CD4-positive, alpha-beta T cell treated with Interleukin-21 for 1 hour (primary cell): ENCODE measurements at regions not wholly inside any gene's neighbourhood (a gene's known extent, or its start where the extent isn't known, plus 50 kb on each side); places are given as distances from the start of the nearest gene placed in this dataset.

Experiments used
- DNase-seq: peaks from one replicate; pipeline ENCODE4 v3.0.0-alpha.2; 2020

DNA sequence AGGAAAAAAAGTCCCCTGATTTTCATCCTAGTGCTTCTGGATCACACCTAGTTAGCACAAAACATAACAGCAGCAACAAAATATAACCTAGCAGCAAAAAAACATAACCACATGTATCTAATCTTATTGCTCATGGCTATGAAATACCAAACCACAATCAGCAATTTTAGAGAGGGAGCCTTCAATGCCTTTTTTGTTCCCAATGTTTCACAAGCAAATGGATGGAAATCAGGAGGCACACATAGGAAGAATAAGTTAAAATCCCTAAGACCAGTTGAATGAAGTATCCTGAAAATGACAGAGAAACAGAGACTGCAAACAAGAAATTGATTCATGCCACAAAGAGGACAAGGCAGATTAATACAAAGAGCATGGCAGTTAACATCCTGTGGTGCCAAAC, 361.6 kb downstream of the GPM6A start:
- DNase-seq, result no peak

DNA sequence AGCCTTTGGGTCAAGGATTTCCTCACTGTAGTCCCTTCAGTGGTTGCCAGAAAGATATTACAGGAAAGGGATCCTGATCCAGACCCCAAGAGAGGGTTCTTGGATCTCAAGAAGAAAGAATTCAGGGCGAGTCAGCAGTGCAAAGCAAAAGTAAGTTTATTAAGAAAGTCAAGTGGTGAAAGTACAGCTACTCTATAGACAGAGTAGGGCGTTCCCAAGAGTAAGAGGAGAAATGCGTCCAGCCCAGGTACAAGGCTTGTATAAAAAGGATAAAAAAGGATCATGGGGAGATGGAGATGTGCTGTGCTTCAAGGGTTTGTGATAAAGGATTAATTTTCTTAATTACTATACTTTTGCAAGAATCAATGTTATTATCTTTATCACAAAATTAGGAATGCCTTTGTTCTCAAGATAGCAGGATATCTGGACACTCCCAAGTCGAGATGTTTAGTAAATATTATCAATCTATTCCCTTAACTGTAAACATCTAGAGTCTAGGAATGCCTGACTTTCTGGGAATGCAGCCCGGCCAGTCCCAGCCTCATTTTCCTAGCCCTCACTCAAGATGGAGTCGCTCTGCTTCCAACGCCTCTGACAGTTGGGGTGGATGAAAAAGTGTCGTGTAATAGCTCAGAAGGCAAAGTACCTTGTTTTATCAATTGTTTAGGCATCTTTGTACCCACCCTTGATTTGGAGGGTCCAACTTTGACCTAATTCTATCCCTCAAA, 360.7 kb downstream of the GPM6A start:
- no peak for DNase-seq

DNA sequence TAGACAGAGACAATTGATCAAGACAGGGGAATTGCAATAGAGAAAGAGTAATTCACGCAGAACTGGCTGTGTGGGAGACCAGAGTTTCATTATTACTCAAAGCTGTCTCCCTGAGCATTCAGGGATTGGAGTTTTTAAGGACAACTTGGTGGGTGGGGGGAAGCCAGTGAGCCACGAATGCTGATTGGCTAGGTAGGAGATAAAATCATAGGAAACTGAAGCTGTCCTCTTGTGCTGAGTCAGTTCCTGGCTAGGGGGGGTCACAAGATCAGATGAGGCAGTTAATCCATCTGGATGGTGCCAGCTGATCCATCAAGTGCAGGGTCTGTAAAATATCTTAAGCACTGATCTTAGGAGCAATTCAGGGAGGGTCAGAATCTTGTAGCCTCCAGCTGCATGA, 358.6 kb downstream of the GPM6A start:
- DNase-seq, result no peak

DNA sequence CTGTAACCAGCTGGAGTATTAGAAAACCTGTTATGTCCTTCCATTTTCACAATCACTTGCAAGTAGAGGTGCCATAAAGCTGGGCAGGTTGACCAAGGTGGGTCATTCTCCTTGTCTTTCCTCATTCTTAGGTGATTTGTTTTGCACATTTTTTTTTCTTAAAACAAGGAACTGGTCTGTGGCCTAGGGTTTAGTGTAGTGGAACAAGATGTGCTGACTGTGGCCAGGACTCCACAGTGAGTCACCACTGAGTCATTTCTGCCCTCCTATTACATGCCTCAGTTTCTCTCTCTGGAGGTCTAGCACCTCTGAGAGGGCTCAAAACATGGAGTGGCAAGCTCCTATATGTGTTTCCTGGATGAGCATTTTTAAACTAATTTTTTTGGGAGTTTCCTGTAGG, 355.9 kb downstream of the GPM6A start:
- DNase-seq, result no peak

DNA sequence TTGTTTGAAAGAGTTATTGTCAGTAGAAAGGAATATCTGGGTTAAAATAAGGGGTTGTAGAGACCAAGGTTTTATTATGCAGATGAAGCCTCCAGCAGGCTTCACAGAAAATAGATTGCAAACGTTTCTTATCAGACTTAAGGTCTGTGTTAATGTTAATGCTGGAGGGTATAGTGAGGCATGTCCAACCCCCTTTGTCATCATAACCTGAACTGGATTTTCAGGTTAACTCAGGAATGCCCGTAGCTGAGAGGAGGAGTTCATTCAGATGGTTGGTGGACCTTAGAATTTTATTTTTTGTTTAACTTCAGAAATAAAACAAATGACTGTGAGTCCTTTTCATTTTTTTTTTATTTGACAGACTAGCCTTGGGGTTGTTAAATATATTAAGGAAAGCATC, 354.1 kb downstream of the GPM6A start:
- no peak for DNase-seq

DNA sequence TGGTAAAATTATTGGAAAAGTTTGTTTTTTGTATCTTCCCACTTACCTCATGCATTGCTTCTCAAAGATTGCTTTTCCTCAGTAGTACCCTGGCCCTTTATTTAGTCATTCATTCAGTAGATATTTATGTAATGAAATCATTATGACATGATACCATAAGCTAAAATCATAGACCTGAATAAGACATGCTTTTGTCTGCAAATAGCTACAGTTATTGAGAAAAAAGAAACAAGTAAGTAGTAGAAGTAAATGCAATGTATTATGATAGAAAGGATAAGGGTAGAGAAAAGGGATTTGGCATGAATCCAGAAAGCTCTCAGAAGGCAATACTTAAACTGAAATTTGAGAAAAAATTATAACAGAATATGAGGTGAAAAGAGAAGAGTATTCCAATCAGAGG, 352.5 kb downstream of the GPM6A start:
- no peak for DNase-seq

DNA sequence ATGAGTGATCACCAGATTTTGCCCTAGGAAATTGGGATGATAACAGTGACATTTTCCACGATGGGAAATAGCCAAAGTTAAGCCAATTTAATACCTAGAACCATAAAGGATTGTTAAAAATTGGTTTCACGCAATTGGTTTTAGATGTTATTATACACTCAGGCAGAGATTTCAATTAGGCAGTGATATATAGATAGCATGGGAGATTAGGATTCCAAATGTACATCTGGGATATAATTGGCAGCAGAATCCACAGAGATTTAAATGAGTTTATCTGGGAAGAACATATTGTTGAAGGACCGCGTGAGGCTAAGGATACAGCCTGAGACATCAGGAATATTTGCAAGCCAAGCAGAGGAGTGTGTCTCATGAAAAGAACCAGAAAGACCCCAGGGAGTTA, 351.6 kb downstream of the GPM6A start:
- no peak for DNase-seq

DNA sequence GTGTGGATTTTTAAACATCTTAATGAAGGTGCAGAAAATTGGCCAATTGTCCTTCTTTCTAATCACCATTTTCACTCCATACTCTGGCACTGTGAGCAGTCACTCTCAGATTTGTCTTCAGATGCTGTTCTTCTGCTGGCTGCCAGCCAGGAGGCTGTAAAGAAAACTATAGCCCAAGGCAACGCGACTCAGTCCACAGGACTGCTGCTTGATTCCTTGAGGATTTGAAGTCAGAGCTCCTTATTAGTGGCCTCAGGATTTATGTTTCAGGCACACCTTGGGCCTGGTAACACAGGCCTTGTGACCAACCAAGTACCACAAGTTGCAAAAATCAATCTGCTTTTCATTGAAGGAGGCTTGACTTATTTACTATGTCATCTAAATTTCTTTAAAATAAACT, 342.6 kb downstream of the GPM6A start:
- no peak for DNase-seq

DNA sequence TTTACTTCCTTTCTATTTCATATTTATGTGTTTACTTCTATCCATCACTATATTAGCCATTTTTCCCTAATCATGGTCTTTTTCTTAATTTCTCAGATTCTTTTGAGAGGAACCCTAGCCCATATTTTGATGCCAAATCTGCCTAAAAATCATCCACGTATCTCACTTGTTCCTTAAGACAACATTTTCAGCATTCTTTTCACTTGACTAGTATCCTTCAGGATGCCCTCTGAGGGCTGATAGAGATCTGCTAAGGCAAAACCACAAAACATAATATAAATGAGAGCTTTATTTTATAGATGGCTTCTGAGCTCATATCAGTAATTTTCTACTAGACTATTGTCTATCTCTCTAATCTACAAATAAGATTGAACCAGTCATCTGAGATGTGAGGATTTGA, 341.9 kb downstream of the GPM6A start:
- DNase-seq, result no peak

DNA sequence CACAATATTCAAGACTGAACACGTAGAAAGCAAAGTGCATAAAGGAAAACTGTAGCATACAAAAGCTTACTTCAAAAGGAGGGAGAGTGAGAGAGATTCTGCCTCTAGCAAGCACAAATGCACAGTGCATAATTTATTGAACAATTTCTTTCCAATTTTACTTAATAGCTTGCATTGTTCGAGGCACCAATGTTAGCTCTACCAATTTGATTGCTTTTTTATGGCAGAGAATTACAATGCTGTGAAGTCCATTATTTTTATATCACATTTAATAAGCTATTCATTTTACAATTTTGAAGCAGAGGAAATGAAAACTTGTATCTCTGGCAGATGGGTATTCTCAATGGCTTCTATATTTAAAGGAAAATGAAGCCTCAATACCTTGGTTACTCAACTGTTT, 331.7 kb downstream of the GPM6A start:
- no peak for DNase-seq

DNA sequence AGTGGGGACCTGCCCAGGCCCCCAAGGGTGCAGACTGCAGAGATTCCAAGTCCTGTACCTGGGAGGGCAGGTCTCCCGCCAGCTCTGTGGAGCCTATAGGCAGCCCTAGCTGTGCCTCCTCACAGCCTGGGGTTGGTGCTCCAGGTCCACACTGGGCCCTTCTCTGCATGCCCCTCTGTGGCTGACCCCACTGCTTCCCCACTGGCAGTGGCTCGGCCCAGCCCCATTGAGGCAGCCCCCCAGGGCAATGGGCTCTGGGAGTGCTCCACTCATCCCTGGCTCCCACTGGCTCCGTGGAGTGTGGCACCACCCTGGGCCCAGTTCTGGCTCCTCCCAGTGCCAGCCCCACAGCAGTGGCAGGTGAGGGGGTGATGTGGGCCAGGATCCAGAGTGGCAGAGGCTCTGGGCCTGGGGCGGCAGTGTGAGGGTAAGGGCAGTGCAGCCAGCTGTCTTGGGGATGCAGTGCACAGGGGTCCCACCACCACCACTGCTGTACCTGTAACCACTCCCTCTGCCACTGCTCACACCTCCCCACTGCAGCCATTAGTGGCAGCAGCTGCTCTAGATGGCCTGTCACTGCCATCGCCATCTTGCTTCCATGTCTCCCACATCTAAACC, 312.2 kb downstream of the GPM6A start:
- no peak for DNase-seq

DNA sequence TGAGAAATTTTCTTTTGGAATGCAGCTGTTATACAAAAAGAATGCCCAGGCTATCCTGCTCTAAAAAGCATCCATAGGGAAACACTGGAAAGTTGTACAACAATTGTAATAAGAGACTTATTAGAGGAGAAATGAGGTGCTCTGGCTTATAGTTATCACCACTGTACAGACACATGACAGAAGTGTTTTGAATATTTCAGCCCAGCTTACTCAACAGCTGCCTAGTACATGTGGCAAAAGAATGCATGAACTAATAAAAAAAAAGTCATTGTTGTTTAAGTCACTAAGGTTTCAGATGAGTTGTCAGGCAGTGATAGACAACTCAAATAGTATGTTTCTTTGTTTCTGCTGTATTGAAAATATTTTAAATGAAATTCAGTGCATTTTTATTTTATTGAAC, 307.7 kb downstream of the GPM6A start:
- no peak for DNase-seq

DNA sequence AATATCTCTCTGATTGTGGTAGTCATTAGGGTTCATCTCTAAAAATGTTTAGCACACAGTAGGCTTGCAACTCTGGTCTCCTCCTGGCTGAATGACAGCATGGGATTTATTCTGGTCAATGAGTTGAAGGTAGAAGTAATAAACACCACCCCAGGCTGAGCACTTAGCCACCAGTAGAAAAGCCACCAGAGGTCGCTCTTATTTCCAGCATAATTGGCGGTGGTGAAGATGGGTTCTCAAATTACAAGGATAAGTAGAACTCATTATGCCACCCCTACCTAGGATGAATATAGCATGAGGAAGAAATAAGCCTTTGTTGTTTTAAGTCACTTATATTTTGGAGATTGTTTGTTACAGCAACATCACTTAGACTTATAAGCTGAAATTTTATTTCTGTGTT, 302.7 kb downstream of the GPM6A start:
- no peak for DNase-seq

DNA sequence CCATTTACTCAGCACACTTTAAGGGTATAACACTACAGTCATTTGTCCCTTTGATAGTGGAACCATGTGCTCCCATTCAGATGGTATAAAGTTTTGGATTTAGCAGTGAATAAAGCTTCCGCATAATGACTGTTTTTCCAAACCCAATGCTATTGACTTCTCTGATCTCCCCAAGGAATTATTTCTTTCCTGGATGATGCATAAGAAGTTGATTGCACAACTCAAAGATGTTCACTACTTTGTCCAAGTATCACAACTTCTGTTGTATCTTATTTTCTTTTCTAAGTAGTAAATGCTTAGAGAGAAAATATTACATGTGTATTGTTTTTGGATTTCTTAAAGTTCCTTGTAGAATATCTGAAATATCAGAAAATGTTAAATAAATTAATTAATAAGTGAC, 300.2 kb downstream of the GPM6A start:
- DNase-seq, result no peak

DNA sequence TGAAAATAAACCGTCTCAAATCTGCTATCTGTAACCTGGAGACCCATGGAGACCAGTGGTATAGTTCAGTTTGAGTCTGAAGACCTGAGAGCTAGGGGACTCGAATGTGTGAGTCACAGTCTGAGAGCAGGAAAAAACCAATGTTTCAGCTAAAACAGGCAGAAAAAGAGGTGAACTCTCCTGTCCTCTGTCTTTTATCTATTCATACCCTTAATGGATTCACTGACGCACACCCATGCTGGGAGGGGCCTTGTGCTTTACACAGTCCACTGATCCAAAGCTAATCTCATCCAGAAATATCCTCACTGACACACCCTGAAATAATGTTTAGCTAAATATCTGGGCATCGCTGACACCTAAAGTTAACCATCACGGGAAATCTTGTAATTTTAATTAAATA, 297.9 kb downstream of the GPM6A start:
- DNase-seq, result no peak

DNA sequence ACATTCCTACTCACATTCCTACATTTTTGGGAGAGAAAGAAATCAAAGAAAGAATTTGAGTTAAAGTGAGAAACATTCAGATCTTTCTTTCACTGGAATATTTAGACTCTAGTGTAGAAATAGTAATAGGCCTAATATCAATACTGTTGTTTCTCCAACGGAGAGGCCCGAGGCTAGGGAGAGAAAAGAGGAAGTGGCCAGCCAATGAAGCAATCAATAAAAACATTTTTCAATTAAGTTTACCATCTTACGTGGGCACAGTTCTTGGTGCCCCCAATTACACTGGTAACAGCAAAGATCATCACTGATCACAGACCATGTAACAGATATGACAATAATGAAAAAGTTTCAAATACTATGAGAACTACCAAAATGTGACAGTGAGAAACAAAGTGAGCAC, 281.4 kb downstream of the GPM6A start:
- DNase-seq, result no peak

DNA sequence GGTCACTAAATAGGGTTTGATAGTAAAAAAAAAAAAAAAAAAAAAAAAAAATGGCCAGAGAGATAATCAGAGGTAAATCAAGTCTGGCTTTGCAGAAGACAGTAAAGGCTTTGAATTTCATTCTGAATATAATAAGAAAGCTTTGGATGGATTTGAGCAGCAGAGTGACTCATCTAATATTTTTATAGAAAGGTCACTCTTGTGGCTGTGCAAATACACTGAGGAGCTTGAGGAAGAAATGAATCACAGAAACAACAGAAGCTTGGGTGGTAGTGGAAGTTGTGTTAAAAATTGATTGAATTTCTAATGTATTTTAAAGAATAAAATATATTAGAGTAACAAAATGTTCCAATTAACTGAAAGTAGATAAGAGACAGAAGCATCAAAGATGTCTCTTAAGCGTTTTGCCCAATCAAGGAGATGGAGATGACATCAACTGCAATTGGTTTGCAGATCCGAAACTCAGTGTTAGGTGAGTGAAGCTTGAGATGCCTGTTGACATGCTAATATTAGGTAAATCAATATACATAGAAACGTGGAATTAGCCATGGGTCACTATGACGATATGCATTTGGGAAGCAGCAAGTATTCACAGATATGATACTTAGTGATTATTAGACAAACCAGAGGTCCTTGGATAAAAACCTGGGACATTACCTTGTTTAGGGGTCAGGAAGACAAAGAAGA, 280.5 kb downstream of the GPM6A start:
- DNase-seq, result no peak

DNA sequence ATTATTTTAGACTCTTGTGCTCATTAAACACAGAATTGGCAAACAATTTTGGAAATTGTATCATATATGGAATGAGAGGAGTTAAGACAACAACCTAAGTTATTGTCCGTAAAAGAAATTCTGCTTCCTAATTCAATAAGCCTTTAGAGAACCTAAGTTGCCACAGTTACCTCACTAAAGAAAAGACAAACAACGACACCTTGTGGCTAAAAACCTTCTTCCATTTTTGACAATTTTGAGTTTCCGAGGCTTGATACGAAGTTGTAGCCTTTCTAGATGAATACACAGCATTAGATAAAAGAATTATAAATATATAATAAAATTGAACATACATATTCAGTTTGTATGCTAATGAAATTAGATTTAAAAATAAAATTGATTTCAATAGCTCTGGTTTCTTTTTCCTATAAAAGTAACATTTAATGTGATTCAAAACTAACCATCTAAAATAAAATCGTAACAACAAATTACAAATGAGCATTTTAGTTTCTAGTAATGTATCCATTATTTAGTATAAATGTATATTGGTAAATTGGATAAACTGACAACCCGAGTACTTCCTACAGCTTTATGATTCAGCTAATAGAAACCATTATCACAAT, 275.1 kb downstream of the GPM6A start:
- no peak for DNase-seq

DNA sequence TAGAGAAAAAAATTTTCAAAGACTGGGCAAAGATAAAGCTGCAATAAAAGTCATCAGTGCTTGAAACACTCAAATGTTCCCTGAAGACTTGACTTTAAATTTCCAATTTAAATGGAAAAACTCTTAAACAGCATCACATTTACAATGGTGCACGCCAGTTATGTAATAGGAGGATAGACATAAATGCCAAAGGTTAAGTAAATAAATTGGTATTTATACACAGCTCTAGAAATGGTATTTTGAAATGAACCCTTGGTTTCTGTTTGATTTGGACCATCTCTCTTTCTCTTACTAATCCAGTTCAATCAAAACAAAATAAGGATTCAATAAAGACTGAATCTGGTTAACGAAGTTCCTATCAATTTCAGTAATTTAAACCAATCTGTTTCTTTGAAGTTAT, 272.6 kb downstream of the GPM6A start:
- no peak for DNase-seq

DNA sequence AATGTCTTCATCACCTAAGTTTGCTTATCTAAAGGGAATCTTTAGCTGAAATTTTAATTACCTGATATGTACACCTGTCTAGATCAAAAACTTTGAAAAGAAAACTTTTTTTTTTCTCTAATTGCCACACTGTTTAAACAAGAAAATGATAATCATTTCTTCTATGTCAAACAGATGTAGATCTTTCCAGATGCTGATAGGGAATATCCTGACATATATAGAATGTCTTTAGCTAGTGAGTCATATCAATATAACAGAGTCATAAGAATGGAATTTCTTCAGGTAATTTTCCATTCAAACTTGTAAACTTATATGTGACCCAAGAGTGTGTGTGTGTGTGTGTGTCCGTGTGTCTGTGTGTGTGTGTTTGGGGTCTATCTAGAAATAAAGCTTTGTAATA, 271.9 kb downstream of the GPM6A start:
- no peak for DNase-seq

DNA sequence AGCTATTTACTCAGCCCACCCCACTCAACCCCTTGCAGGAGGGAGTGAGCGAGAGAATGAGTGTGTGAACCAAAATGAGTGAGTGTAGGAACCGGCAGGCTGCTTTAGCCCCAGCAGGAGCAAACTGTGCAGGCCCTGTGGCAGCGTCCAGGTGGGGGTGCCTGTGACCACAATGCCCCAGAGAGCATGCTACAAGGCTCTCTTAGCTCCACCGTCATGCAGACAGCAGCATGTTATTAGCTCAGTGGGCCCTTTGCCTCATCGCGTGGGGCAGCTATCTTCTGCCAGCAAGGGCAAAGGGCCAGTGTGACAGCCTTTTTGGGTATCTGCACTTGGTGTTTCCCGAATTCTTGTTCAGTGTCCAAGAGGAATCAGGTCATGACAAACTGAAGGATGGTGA, 271.3 kb downstream of the GPM6A start:
- no peak for DNase-seq

DNA sequence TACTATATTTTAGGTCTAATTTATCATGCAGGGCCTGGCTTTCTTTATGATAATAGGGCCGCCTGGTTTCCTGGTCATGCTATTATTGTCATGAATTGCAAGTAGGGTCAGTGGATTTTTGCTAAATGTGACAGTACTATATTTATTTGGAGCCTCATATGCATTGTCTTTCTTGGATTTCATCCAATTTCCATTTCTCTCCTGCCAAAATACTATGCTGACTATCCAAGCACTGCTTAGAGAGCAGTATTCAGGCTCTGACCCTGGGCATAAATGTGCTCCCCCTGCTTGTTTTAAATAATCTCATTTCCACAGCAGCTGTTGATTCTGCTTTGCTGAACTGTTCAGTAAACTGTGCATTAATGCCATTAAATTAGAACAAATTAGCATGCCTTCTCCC, 269.3 kb downstream of the GPM6A start:
- no peak for DNase-seq

DNA sequence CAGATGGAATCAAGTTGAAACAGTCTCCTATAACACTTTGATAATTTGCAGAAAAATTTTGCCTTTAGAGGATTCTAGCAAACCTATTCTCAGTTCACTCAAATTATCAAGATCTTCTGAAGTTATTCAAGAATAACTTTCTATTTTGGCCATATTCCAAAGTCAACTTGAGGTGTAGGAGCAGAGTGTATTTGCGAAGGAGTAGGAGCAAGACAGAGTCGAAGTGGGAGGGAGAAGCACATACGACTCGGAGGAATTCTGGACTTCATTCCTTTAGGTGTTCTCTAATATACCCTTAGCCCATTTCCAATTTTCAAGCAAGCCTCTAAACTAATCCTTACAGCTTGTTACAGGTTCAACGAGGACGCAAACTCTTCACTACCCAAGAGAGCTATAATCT, 252.9 kb downstream of the GPM6A start:
- no peak for DNase-seq

DNA sequence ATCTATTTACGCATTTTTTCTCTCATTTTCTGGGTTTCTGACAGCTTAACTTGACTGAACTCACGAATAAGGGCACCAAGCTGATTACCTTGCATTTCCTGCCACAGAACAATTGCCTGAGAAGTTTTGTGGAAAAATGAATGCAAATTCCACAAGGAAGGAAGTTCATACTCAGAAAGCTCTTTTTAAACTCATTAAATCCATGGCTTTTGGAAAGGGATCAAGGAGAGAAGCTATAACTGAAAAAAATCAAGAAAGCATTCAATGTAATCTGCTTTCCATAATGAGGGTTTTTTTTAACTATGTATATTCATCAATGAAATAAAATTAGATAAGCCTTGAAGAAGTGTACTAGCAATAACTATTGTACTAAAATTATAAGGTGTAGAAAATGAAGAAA, 252.5 kb downstream of the GPM6A start:
- DNase-seq, result no peak
